CD8-positive, alpha-beta memory T cell (primary cell): ENCODE measurements at regions not wholly inside any gene's neighbourhood (a gene's known extent, or its start where the extent isn't known, plus 50 kb on each side); places are given as distances from the start of the nearest gene placed in this dataset.
A peak's percentile ranks its signal among the peaks of the same experiment; 100 is the strongest.

ENCODE experiments used
- CTCF ChIA-PET: fragments of 350-600 bp; sonication (Branson Sonifier 250); formaldehyde crosslinking; loops from one replicate; lab custom pipeline; 2021; ENCODE audit warnings: antibody characterized with exemption; lab: Charles Lee
- POLR2A ChIA-PET: fragments of 350-600 bp; sonication (Branson Sonifier 250); formaldehyde crosslinking; loops from one replicate; lab custom pipeline; 2021; ENCODE audit warnings: antibody characterized with exemption; lab: Charles Lee
- DNase-seq, 5 donors: peaks; one replicate each; pipeline versions ENCODE4 v3.0.0 to v3.0.0-alpha.2; 2020 to 2022; ENCODE audit warnings: mixed read lengths in 1 of 5
- H3K27ac ChIP-seq: one replicate; pipeline ENCODE4 v1.7.0; 2013; ENCODE audit warnings: low read depth, mild to moderate bottlenecking, low read length, moderate library complexity
- H3K27me3 ChIP-seq: 2 replicates; pipeline ENCODE4 v1.7.0; 2013; ENCODE audit warnings: low read length, mild to moderate bottlenecking; ENCODE audit not compliant: insufficient read depth, poor library complexity, severe bottlenecking
- H3K36me3 ChIP-seq: 2 replicates; pipeline ENCODE4 v1.7.0; 2013; ENCODE audit warnings: mild to moderate bottlenecking, low read length, moderate library complexity; ENCODE audit not compliant: insufficient read depth
- H3K4me1 ChIP-seq: 2 replicates; pipeline ENCODE4 v1.7.0; 2013; ENCODE audit warnings: mild to moderate bottlenecking, low read length, moderate library complexity; ENCODE audit not compliant: insufficient read depth
- H3K4me3 ChIP-seq: 2 replicates; pipeline ENCODE4 v1.7.0; 2013; ENCODE audit warnings: mild to moderate bottlenecking, low read length
- H3K9me3 ChIP-seq: 2 replicates; pipeline ENCODE4 v1.7.0; 2013; ENCODE audit warnings: mild to moderate bottlenecking, low read length
- H3K27ac Mint-ChIP-seq, 8 donors: one replicate each; pipeline ENCODE4 v1.8.0; 2020 to 2021; ENCODE audit warnings: mixed read lengths in 8 of 8, mild to moderate bottlenecking in 6 of 8, inconsistent platforms in 3 of 8, moderate library complexity in 3 of 8
- H3K27me3 Mint-ChIP-seq, 2 donors: one replicate each; pipeline ENCODE4 v1.8.0; 2020 to 2021; ENCODE audit warnings: mixed read lengths in 2 of 2, mild to moderate bottlenecking in 1 of 2, moderate library complexity in 1 of 2
- H3K36me3 Mint-ChIP-seq, 3 donors: one replicate each; pipeline ENCODE4 v1.8.0; 2020 to 2021; ENCODE audit warnings: mixed read lengths in 3 of 3, inconsistent platforms in 1 of 3, mild to moderate bottlenecking in 1 of 3
- H3K4me1 Mint-ChIP-seq, 3 donors: one replicate each; pipeline ENCODE4 v1.8.0; 2020 to 2021; ENCODE audit warnings: mixed read lengths in 3 of 3, inconsistent platforms in 1 of 3, mild to moderate bottlenecking in 1 of 3
- H3K4me3 Mint-ChIP-seq, 7 donors: one replicate each; pipeline ENCODE4 v1.8.0; 2020 to 2021; ENCODE audit warnings: mixed read lengths in 7 of 7, mild to moderate bottlenecking in 6 of 7, moderate library complexity in 4 of 7, inconsistent platforms in 2 of 7
- H3K9me3 Mint-ChIP-seq, 5 donors: one replicate each; pipeline ENCODE4 v1.8.0; 2020 to 2022; ENCODE audit warnings: mixed read lengths in 5 of 5, mild to moderate bottlenecking in 3 of 5, moderate library complexity in 2 of 5, inconsistent platforms in 1 of 5

DNA sequence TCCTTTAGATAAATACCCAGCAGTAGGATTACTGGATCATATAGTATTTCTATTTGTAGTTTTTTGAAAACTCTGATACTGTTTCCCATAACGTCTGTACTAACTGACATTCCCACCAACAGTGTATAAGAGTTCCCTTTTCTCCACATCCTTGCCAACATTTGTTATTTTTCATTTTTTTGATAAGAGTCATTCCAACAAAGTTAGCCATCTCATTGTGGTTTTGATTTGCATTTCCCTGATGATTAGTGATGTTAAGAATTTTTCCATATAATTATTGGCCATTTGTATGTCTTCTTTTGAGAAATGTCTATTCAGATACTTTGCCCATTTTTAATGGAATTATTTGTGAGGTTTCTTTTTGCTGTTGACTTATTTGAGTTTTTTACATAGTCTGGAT lies 486.0 kb downstream of the FLRT2 start:
- no peak overlapping the region for H3K4me3 Mint-ChIP-seq
- CTCF ChIA-PET = no interaction called here
- peaks cover 0 to 3% (median 0%) of the 10 kb centered on the region in 5 donors for H3K9me3 Mint-ChIP-seq

DNA sequence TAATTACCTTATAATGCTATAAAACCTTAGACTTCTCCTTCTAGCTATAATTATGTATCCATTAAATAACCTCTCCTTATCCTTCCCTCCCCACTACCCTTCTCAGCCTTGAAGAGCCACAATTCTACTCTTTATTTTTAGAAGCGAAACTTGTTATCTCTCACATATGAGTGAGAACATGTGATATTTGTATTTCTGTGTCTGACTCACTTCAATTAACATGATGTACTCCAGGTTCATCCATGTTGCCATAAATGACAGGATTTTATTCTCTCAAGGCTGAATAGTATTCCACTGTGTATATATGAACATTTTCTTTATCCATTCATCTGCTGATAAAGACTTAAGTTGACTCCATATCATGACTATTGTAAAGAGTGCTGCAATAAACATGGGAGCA lies 485.6 kb downstream of the FLRT2 start:
- Histone ChIP-seq H3K27ac (no peak overlapping the region), H3K4me3 (no peak overlapping the region), H3K36me3 (no peaks in the 10 kb centered on the region), H3K9me3 (no peaks in the 10 kb centered on the region), H3K4me1 (no peaks in the 10 kb centered on the region), H3K27me3 (no peaks in the 10 kb centered on the region)
- Mint-ChIP-seq H3K36me3 (peaks cover 1 to 13% (median 5%) of the 10 kb centered on the region in 3 donors), H3K27me3 (no peaks in the 10 kb centered on the region), H3K27ac (peak overlapping the region in 1 of 8 donors; percentile 24), H3K4me3 (no peak overlapping the region), H3K9me3 (peaks cover 0 to under 1% (median 0%) of the 10 kb centered on the region in 5 donors), H3K4me1 (peaks cover 0 to 6% (median 0%) of the 10 kb centered on the region in 3 donors)
- no peak for DNase-seq
- CTCF ChIA-PET = no interaction called here
- POLR2A ChIA-PET = no interaction called here

More for the DNA sequence above, 486.0 kb downstream of the FLRT2 start:
- H3K4me1 Mint-ChIP-seq = peaks cover 0 to 6% (median 0%) of the 10 kb centered on the region in 3 donors
- no peak overlapping the region for H3K27ac Mint-ChIP-seq
- POLR2A ChIA-PET = no interaction called here
- Histone ChIP-seq H3K27ac (no peak overlapping the region), H3K36me3 (no peaks in the 10 kb centered on the region), H3K4me3 (no peak overlapping the region), H3K27me3 (no peaks in the 10 kb centered on the region), H3K4me1 (no peaks in the 10 kb centered on the region), H3K9me3 (no peaks in the 10 kb centered on the region)
- H3K36me3 Mint-ChIP-seq = peaks cover 1 to 14% (median 5%) of the 10 kb centered on the region in 3 donors
- no peaks in the 10 kb centered on the region for H3K27me3 Mint-ChIP-seq
- DNase-seq = no peak

DNA sequence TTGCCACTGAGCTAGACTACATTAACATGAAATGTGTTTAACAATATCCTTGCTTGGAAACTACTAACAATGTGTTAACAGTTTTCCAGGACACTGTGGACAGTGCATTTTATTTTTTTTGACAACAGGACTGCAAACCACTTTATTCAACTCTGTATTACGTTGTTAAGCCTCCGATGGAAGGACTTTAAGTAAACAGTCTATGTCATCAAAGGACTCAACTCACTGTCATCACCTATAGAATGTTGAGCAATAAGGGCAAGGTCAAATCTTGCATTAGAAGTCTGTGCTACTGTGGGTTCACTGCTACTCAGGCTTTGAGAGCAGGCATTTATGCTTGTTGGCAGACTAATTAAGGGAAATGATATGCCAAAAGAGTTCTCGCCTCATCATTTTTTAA lies 483.7 kb downstream of the FLRT2 start:
- no peaks in the 10 kb centered on the region for H3K9me3 Mint-ChIP-seq
- H3K4me1 ChIP-seq = no peaks in the 10 kb centered on the region
- ChIA-PET POLR2A (no interaction called here), CTCF (no interaction called here)
- H3K27me3 Mint-ChIP-seq = no peaks in the 10 kb centered on the region
- no peak overlapping the region for H3K4me3 Mint-ChIP-seq
- H3K27ac ChIP-seq = no peak overlapping the region
- no peak for DNase-seq
- H3K27ac Mint-ChIP-seq = no peak overlapping the region
- H3K4me3 ChIP-seq = no peak overlapping the region
- no peaks in the 10 kb centered on the region for H3K9me3 ChIP-seq
- H3K4me1 Mint-ChIP-seq = peaks cover 0 to 2% (median 0%) of the 10 kb centered on the region in 3 donors
- peaks cover 0 to 9% (median 5%) of the 10 kb centered on the region in 3 donors for H3K36me3 Mint-ChIP-seq
- H3K27me3 ChIP-seq = no peaks in the 10 kb centered on the region
- no peaks in the 10 kb centered on the region for H3K36me3 ChIP-seq

DNA sequence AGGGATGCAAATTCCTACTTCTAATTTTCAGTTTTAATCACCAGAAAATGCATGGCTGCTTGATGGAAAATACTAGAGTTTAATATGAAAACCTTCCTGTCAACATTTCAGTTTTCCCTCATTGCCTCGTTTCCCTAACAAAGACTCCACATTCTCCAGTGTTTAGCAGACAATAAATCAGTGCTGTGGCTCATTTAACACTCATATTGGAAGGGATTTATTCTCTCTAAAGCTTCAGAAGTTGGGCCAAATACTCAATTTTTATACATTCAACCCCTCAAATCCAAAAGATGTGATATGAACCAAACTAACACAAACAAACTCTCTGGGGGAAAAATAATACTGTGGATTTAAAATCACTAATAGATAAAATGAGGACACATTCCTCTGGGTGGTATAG lies 482.5 kb downstream of the FLRT2 start:
- H3K27ac ChIP-seq = no peak overlapping the region
- H3K9me3 Mint-ChIP-seq = no peaks in the 10 kb centered on the region
- H3K4me1 Mint-ChIP-seq = peaks cover 0 to 2% (median 0%) of the 10 kb centered on the region in 3 donors
- H3K4me3 Mint-ChIP-seq = no peak overlapping the region
- H3K9me3 ChIP-seq = no peaks in the 10 kb centered on the region
- H3K27ac Mint-ChIP-seq = no peak overlapping the region
- POLR2A ChIA-PET = no interaction called here
- no peak for DNase-seq
- H3K27me3 ChIP-seq = no peaks in the 10 kb centered on the region
- peaks cover under 1 to 5% (median under 1%) of the 10 kb centered on the region in 3 donors for H3K36me3 Mint-ChIP-seq
- CTCF ChIA-PET = no interaction called here
- no peak overlapping the region for H3K4me3 ChIP-seq
- no peaks in the 10 kb centered on the region for H3K36me3 ChIP-seq
- no peaks in the 10 kb centered on the region for H3K4me1 ChIP-seq
- H3K27me3 Mint-ChIP-seq = no peaks in the 10 kb centered on the region

DNA sequence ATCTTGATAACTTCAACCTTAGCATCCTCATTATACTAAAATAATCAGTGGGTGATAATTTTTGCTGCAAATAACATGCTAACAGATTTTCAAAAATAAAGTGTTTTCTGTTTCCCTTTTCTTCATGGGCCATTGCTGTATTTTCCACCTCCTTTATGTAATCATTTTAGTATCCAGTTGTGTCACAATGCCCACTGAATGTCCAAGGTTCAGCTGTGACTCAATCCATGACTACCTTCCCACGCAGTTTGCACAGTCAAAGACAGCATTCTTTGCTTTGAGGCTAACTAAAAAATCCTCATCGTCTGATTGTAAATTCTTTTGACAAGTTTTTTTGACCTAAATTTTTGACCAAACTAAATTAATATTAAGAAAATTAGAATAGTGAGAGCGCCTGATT lies 474.1 kb downstream of the FLRT2 start:
- H3K36me3 Mint-ChIP-seq = peaks cover 14 to 23% (median 21%) of the 10 kb centered on the region in 3 donors
- H3K27me3 ChIP-seq = no peaks in the 10 kb centered on the region
- H3K9me3 ChIP-seq = no peaks in the 10 kb centered on the region
- no peak overlapping the region for H3K27ac Mint-ChIP-seq
- no peaks in the 10 kb centered on the region for H3K36me3 ChIP-seq
- H3K4me1 ChIP-seq = no peaks in the 10 kb centered on the region
- H3K4me1 Mint-ChIP-seq = no peaks in the 10 kb centered on the region
- no peak overlapping the region for H3K4me3 ChIP-seq
- no peaks in the 10 kb centered on the region for H3K27me3 Mint-ChIP-seq
- ChIA-PET POLR2A (no interaction called here), CTCF (no interaction called here)
- H3K9me3 Mint-ChIP-seq = peaks cover 0 to 2% (median 0%) of the 10 kb centered on the region in 5 donors
- H3K27ac ChIP-seq = no peak overlapping the region
- H3K4me3 Mint-ChIP-seq = no peak overlapping the region
- no peak for DNase-seq

DNA sequence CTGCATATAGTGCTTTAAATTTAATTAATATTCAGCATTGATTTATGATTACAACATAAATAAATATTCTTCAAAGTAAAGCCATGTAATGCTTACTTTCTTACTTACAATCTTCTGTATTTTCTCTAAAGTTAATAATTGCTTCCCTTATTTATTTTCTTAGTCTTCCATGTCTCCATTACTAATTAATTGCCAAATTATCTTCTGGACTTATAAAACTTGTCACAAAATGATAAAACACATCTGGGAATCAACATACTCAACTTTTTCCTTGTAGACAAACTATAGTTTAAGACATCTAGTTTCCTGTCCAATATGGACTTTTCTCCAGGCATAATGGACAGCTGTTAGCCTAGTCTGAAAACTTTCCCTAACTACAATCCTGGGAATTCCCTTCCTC lies 466.6 kb downstream of the FLRT2 start:
- Mint-ChIP-seq H3K9me3 (peaks cover 0 to 2% (median 0%) of the 10 kb centered on the region in 5 donors), H3K36me3 (peaks cover 0 to 4% (median 3%) of the 10 kb centered on the region in 3 donors), H3K27me3 (no peaks in the 10 kb centered on the region), H3K4me3 (no peak overlapping the region), H3K4me1 (peaks cover 0 to 23% (median 4%) of the 10 kb centered on the region in 3 donors), H3K27ac (no peak overlapping the region)
- no peak overlapping the region for H3K27ac ChIP-seq
- H3K27me3 ChIP-seq = no peaks in the 10 kb centered on the region
- no peaks in the 10 kb centered on the region for H3K36me3 ChIP-seq
- ChIA-PET POLR2A (no interaction called here), CTCF (no interaction called here)
- H3K4me1 ChIP-seq = no peaks in the 10 kb centered on the region
- no peak for DNase-seq
- no peak overlapping the region for H3K4me3 ChIP-seq
- H3K9me3 ChIP-seq = no peaks in the 10 kb centered on the region

DNA sequence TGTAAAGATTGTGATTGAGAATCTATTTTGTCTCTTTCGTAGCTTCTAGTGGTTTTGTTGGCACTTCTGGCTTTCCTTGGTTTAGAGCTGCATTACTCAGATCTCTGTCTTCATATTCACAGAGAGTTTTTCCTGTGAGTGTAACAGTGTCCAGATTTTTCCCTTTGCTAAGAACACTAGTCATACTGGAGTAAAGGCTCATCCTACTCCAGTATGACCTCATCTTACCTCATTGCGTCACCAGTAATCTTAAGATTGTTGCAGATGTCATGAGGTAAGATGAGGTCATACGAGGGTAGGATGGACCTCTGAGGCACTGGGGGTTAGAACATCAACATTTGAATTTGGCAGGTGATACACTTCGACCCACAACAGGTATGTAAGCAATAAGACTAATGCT lies 461.2 kb downstream of the FLRT2 start:
- Histone ChIP-seq H3K4me3 (no peak overlapping the region), H3K4me1 (no peaks in the 10 kb centered on the region), H3K36me3 (no peaks in the 10 kb centered on the region), H3K9me3 (no peaks in the 10 kb centered on the region), H3K27me3 (no peaks in the 10 kb centered on the region), H3K27ac (no peak overlapping the region)
- no peak for DNase-seq
- Mint-ChIP-seq H3K9me3 (peaks cover 0 to 2% (median 0%) of the 10 kb centered on the region in 5 donors), H3K4me3 (no peak overlapping the region), H3K27ac (no peak overlapping the region), H3K4me1 (peaks cover 0 to 15% (median 3%) of the 10 kb centered on the region in 3 donors), H3K36me3 (peaks cover 8 to 26% (median 8%) of the 10 kb centered on the region in 3 donors), H3K27me3 (no peaks in the 10 kb centered on the region)
- ChIA-PET POLR2A (no interaction called here), CTCF (no interaction called here)

DNA sequence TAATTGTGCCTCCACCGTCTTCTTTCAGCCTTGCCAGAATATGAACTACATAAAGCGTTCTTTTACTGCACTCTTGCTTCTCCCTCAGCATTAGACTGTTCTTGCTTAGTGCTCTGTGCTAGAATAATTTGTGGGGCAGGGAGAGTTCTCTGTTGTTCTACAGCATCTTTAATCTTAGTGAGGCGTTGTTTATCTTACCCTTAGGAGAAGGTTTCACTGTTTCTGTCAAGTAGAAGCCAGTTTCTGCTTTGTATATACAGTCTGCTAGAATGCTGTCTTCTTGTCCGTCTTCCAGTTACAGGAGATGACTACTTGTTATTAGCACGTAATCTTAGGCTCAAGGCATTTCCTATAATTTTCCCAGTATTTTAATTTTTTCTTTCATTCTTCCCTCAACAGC lies 458.0 kb downstream of the FLRT2 start:
- no peaks in the 10 kb centered on the region for H3K36me3 ChIP-seq
- no peaks in the 10 kb centered on the region for H3K27me3 Mint-ChIP-seq
- H3K9me3 ChIP-seq = no peaks in the 10 kb centered on the region
- H3K4me1 Mint-ChIP-seq = peaks cover 0 to 3% (median 0%) of the 10 kb centered on the region in 3 donors
- DNase-seq = no peak
- peaks cover 14 to 37% (median 18%) of the 10 kb centered on the region in 3 donors for H3K36me3 Mint-ChIP-seq
- peak overlapping the region in 1 of 8 donors; percentile 55 for H3K27ac Mint-ChIP-seq
- ChIA-PET CTCF (no interaction called here), POLR2A (no interaction called here)
- H3K4me3 ChIP-seq = no peak overlapping the region
- no peaks in the 10 kb centered on the region for H3K4me1 ChIP-seq
- H3K9me3 Mint-ChIP-seq = peaks cover 0 to 2% (median 0%) of the 10 kb centered on the region in 5 donors
- H3K4me3 Mint-ChIP-seq = no peak overlapping the region
- no peaks in the 10 kb centered on the region for H3K27me3 ChIP-seq
- H3K27ac ChIP-seq = no peak overlapping the region
